IPS-15b (cell line): ENCODE measurements at regions not wholly inside any gene's neighbourhood (a gene's known extent, or its start where the extent isn't known, plus 50 kb on each side); places are given as distances from the start of the nearest gene placed in this dataset.
"Not testable (repeated sequence)": the region's sequence is repeated elsewhere in the genome, so short reads cannot be mapped to it uniquely, and the experiment has no call there.

Source experiments
- H3K27me3 ChIP-seq: one replicate; pipeline ENCODE4 v1.6.1; 2013; ENCODE audit warnings: low read length; ENCODE audit not compliant: control insufficient read depth, insufficient read depth
- H3K36me3 ChIP-seq: one replicate; pipeline ENCODE4 v1.6.1; 2013; ENCODE audit warnings: low read length; ENCODE audit not compliant: control insufficient read depth, insufficient read depth
- H3K4me1 ChIP-seq: one replicate; pipeline ENCODE4 v1.6.1; 2013; ENCODE audit warnings: mild to moderate bottlenecking, low read length; ENCODE audit not compliant: control insufficient read depth, insufficient read depth
- H3K4me3 ChIP-seq: one replicate; pipeline ENCODE4 v1.5.1; 2013; ENCODE audit warnings: low read depth, low read length
- H3K9ac ChIP-seq: one replicate; pipeline ENCODE4 v1.6.1; 2013; ENCODE audit warnings: low read depth, mild to moderate bottlenecking, low read length
- H3K9me3 ChIP-seq: one replicate; pipeline ENCODE4 v1.6.1; 2013; ENCODE audit warnings: mild to moderate bottlenecking, low read length; ENCODE audit not compliant: control insufficient read depth, insufficient read depth

DNA sequence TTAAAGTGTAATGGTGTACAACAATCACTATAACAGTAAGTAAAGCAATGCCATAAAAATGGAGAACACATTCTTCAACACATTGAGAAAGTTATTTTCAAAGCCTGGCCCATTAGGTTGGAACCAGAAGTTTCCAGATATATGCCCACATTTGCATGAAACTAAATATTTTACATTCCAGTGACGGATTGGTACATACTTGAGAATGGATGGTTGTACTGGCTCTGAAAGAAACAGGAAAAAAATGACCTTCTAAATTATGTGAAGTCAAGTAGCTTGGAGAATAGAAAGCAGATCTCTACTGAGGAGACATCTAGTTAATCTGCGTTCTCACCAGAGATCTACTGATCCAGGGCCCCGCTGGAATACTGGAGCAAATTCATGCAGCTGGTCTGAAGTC is 1037.0 kb downstream of the NR2F1-AS1 start:
- no peak overlapping the region for H3K4me3 ChIP-seq
- H3K27me3 ChIP-seq, result no peaks in the 10 kb centered on the region
- no peak overlapping the region for H3K9ac ChIP-seq
- no peaks in the 10 kb centered on the region for H3K36me3 ChIP-seq
- H3K4me1 ChIP-seq, result no peaks in the 10 kb centered on the region
- H3K9me3 ChIP-seq, result no peaks in the 10 kb centered on the region

- H3K27me3 ChIP-seq, result no peaks in the 10 kb centered on the region
- no peak overlapping the region for H3K9ac ChIP-seq
- no peaks in the 10 kb centered on the region for H3K9me3 ChIP-seq
- no peaks in the 10 kb centered on the region for H3K36me3 ChIP-seq
- no peak overlapping the region for H3K4me3 ChIP-seq
- H3K4me1 ChIP-seq, result no peaks in the 10 kb centered on the region
Measured at GRCh38 chr5:92543201-92543600, 1037.8 kb downstream of the NR2F1-AS1 start.

- H3K9me3 ChIP-seq, result not testable (repeated sequence)
Measured at GRCh38 chr5:92542017-92542416, 1039.0 kb downstream of the NR2F1-AS1 start.

GRCh38 chr5:92527311-92528078 is 1053.5 kb downstream of the NR2F1-AS1 start:
- Histone ChIP-seq H3K27me3 (no peaks in the 10 kb centered on the region), H3K4me1 (no peaks in the 10 kb centered on the region), H3K36me3 (no peaks in the 10 kb centered on the region), H3K9ac (no peak overlapping the region), H3K4me3 (no peak overlapping the region), H3K9me3 (no peaks in the 10 kb centered on the region)

More at GRCh38 chr5:92542017-92542416, 1039.0 kb downstream of the NR2F1-AS1 start:
- H3K36me3 ChIP-seq, H3K4me1 ChIP-seq, H3K27me3 ChIP-seq, H3K4me3 ChIP-seq, H3K9ac ChIP-seq: not testable (repeated sequence)

DNA sequence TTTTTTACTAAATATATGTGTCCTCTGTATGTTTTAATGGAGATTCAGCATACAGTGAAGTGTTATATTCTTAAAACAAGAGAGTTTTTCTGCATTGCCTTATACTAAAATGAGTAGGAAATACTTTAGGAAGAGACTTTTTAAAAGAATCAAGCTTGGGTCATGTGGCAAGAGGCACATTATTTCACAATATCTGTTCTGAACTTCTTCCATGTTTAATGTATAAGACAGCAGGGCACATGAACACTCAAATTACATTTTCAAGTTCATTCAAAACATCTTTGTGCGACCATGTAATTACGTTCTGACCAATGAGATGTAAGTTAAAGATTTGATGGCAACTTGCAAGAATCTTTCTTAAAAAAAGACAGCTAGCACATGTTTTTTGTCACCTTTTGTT is 1055.9 kb downstream of the NR2F1-AS1 start:
- H3K27me3 ChIP-seq, result no peaks in the 10 kb centered on the region
- H3K9me3 ChIP-seq, result no peaks in the 10 kb centered on the region
- H3K9ac ChIP-seq, result no peak overlapping the region
- no peaks in the 10 kb centered on the region for H3K36me3 ChIP-seq
- H3K4me3 ChIP-seq, result no peak overlapping the region
- no peaks in the 10 kb centered on the region for H3K4me1 ChIP-seq

GRCh38 chr5:92519811-92520632 is 1061.0 kb downstream of the NR2F1-AS1 start:
- no peak overlapping the region for H3K4me3 ChIP-seq

GRCh38 chr5:92518318-92518904 is 1062.6 kb downstream of the NR2F1-AS1 start:
- H3K4me3 ChIP-seq, result no peak overlapping the region

More at GRCh38 chr5:92519811-92520632, 1061.0 kb downstream of the NR2F1-AS1 start:
- Histone ChIP-seq H3K9me3 (no peaks in the 10 kb centered on the region), H3K36me3 (no peaks in the 10 kb centered on the region), H3K27me3 (no peaks in the 10 kb centered on the region), H3K9ac (no peak overlapping the region), H3K4me1 (no peaks in the 10 kb centered on the region)

GRCh38 chr5:92514896-92515295 is 1066.1 kb downstream of the NR2F1-AS1 start:
- Histone ChIP-seq H3K9ac (no peak overlapping the region), H3K9me3 (peaks cover 11% of the 10 kb centered on the region), H3K4me3 (no peak overlapping the region), H3K27me3 (no peaks in the 10 kb centered on the region), H3K36me3 (no peaks in the 10 kb centered on the region), H3K4me1 (no peaks in the 10 kb centered on the region)

More at GRCh38 chr5:92518318-92518904, 1062.6 kb downstream of the NR2F1-AS1 start:
- Histone ChIP-seq H3K9ac (no peak overlapping the region), H3K4me1 (no peaks in the 10 kb centered on the region), H3K27me3 (no peaks in the 10 kb centered on the region), H3K36me3 (no peaks in the 10 kb centered on the region), H3K9me3 (no peaks in the 10 kb centered on the region)

DNA sequence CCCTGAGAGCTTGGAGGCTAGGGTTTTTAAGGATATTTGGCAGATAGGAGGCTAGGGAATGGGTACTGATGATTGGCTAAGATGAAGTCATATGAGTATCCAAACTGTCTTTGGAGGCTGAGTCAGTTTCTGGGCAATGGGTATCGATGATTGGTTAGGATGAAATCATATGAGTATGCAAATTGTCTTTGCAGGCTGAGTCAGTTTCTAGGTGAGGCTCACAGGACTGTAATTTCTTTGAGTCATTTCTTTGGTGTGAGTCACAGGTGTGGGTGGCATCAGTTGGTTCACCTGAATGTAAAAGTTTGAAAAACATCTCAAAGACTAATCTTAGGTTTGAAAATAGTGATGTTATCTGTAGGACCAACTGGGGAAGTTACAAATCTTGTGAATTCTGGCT is 1068.0 kb downstream of the NR2F1-AS1 start:
- H3K9me3 ChIP-seq, result peaks cover 14% of the 10 kb centered on the region
- no peaks in the 10 kb centered on the region for H3K4me1 ChIP-seq
- H3K4me3 ChIP-seq, result no peak overlapping the region
- H3K36me3 ChIP-seq, result no peaks in the 10 kb centered on the region
- no peak overlapping the region for H3K9ac ChIP-seq
- H3K27me3 ChIP-seq, result no peaks in the 10 kb centered on the region

DNA sequence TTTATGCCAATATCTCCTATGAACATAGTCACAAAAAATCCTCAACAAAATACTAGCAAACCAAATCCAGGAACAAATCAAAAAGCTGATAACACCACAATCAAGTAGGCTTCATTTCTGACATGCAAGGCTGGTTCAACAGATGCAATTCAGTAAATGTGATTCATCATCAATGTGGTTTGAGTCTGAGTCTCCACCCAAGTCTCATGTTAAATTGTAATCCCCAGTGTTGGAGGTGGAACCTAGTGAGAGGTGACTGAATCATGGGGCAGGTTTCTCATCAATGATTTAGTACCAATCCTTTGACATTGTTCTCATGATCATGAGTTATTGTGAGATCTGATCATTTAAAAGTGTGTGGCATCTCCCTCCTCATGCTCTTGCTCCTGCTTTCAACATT is 1072.7 kb downstream of the NR2F1-AS1 start:
- Histone ChIP-seq H3K4me3 (no peak overlapping the region), H3K9me3 (peaks cover 14% of the 10 kb centered on the region), H3K36me3 (no peaks in the 10 kb centered on the region), H3K27me3 (no peaks in the 10 kb centered on the region), H3K4me1 (no peaks in the 10 kb centered on the region), H3K9ac (no peak overlapping the region)

DNA sequence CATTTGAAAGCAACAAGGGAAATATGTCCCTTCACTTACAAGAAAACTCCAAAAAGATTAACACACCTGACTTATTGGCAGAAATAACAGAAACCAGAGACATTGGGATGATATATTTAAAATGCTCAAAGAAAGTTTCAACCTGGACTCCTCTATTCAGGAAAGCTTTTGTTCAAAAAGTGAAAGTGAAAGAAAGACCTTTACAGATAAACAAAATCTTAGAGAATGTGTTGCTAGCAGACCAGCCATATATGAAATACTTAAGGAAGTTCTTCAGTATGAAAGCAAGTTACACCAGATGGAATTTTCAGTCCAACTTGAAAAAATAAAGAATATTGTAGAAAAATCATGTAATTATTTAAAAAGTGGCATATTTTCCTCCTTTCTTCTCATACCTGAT is 1075.1 kb downstream of the NR2F1-AS1 start:
- Histone ChIP-seq H3K9ac (no peak overlapping the region), H3K9me3 (peaks cover 9% of the 10 kb centered on the region), H3K27me3 (no peaks in the 10 kb centered on the region), H3K4me1 (no peaks in the 10 kb centered on the region), H3K4me3 (no peak overlapping the region), H3K36me3 (no peaks in the 10 kb centered on the region)
